Right lobe of liver (tissue), 6 donors: ENCODE measurements at regions not wholly inside any gene's neighbourhood (a gene's known extent, or its start where the extent isn't known, plus 50 kb on each side); places are given as distances from the start of the nearest gene placed in this dataset.

Experiments used
- ATAC-seq, 4 donors: fragments of 200-7000 bp; cut with Tn5 transposase; one replicate each; pipeline ENCODE4 v1.9.1; 2020; ENCODE audit warnings: mild to moderate bottlenecking in 4 of 4, moderate library complexity in 4 of 4
- DNase-seq, 3 donors: peaks; one replicate each; pipeline ENCODE4 v3.0.0-alpha.2; 2020
- H3K27ac ChIP-seq, 3 donors: fragments of 200-600 bp; one replicate each; pipeline ENCODE4 v1.8.0; 2022
- H3K27me3 ChIP-seq, 2 donors: fragments of 200-600 bp; one replicate each; pipeline ENCODE4 v1.8.0; 2022
- H3K36me3 ChIP-seq, 4 donors: fragments of 200-600 bp; sonication (generic) in 1 of 4; one replicate each; pipeline versions ENCODE4 v1.5.1 to v1.8.0; 2017 to 2022; ENCODE audit warnings: control low read depth in 1 of 4
- H3K4me1 ChIP-seq, 4 donors: fragments of 200-600 bp; sonication (generic) in 1 of 4; one replicate each; pipeline versions ENCODE4 v1.5.1 to v1.8.0; 2017 to 2022; ENCODE audit warnings: control low read depth in 1 of 4
- H3K4me3 ChIP-seq, 3 donors: fragments of 200-600 bp; one replicate each; pipeline ENCODE4 v1.8.0; 2022
- H3K9me3 ChIP-seq, 4 donors: fragments of 200-600 bp; sonication (generic) in 1 of 4; one replicate each; pipeline versions ENCODE4 v1.5.1 to v1.8.0; 2017 to 2022; ENCODE audit warnings: control low read depth in 1 of 4
- CTCF ChIP-seq, 4 donors: fragments of 200-600 bp in 3 of 4; fragments of 450-650 bp in 1 of 4; IDR thresholded peaks; one replicate each; pipeline versions ENCODE4 v1.5.1 to v1.8.0; 2016 to 2022; ENCODE audit warnings: antibody characterized with exemption in 4 of 4, mild to moderate bottlenecking in 2 of 4
- POLR2A ChIP-seq: fragments of 450-650 bp; IDR thresholded peaks from one replicate; pipeline ENCODE4 v1.6.1; 2017; ENCODE audit warnings: antibody characterized with exemption, mild to moderate bottlenecking
- WGBS: methylation state at CpG from one replicate; pipeline ENCODE4 v1.1.6; 2018; ENCODE audit warnings: low coverage, low lambda C conversion rate; ENCODE audit not compliant: insufficient coverage; ENCODE audit errors: missing lambda C conversion rate; 5-methylcytosine and 5-hydroxymethylcytosine counted together
- intact Hi-C, 2 donors: fragments of 100-400 bp; cut with DNase I; formaldehyde crosslinking; loops; one replicate each; pipeline versions ENCODE4 v1.11.2 to v1.14.1; 2022
- donor health status: DM: no; HTN: yes; CAD: no.
- donor health status: DM: no; HTN: no; CAD: no.
- donor health status: DM: no; HTN: no; CAD: no.
- donor health status: DM: no; HTN: yes; CAD: no.
- donor health status: DM: no; HTN: yes; CAD: no.

- H3K27me3 ChIP-seq, result no peaks in the 10 kb centered on the region
- TF ChIP-seq CTCF (IDR thresholded peaks at IDR 0.05) (no peak), POLR2A (no peak)
- H3K4me3 ChIP-seq, result no peak overlapping the region
- ATAC-seq (no peak), DNase-seq (no peak)
- no peaks in the 10 kb centered on the region for H3K4me1 ChIP-seq
- intact Hi-C loops, result no loop called here
- 47% methylated on average over 3 of the region's 3 CpGs for WGBS
- H3K9me3 ChIP-seq, result no peaks in the 10 kb centered on the region
- no peak overlapping the region for H3K27ac ChIP-seq
- H3K36me3 ChIP-seq, result no peaks in the 10 kb centered on the region
These were observed 420.6 kb downstream of the LRFN5 start for GRCh38 chr14:42027271-42027670.

GRCh38 chr14:42023452-42023851, 416.8 kb downstream of the LRFN5 start:
- intact Hi-C loops, result no loop called here
- no peak overlapping the region for H3K27ac ChIP-seq
- DNase-seq (no peak), ATAC-seq (no peak)
- no peaks in the 10 kb centered on the region for H3K4me1 ChIP-seq
- no peak overlapping the region for H3K4me3 ChIP-seq
- H3K36me3 ChIP-seq, result no peaks in the 10 kb centered on the region
- no peaks in the 10 kb centered on the region for H3K9me3 ChIP-seq
- TF ChIP-seq CTCF (IDR thresholded peaks at IDR 0.05), result no peak
- TF ChIP-seq POLR2A, result no peak
- WGBS, result 62% methylated on average over 2 of the region's 2 CpGs
- H3K27me3 ChIP-seq, result no peaks in the 10 kb centered on the region

GRCh38 chr14:42014301-42014700, 407.6 kb downstream of the LRFN5 start:
- Histone ChIP-seq H3K27me3 (no peaks in the 10 kb centered on the region), H3K36me3 (no peaks in the 10 kb centered on the region), H3K27ac (no peak overlapping the region), H3K4me3 (no peak overlapping the region), H3K4me1 (no peaks in the 10 kb centered on the region), H3K9me3 (no peaks in the 10 kb centered on the region)
- 32% methylated on average over 3 of the region's 3 CpGs for WGBS
- TF ChIP-seq POLR2A (no peak), CTCF (IDR thresholded peaks at IDR 0.05) (no peak)
- no peak for ATAC-seq
- DNase-seq, result no peak
- intact Hi-C loops, result no loop called here

GRCh38 chr14:42013559-42013958, 406.9 kb downstream of the LRFN5 start:
- WGBS, result 42% methylated on average over 2 of the region's 2 CpGs
- TF ChIP-seq POLR2A, result no peak
- no peak for TF ChIP-seq CTCF (IDR thresholded peaks at IDR 0.05)
- Histone ChIP-seq H3K36me3 (no peaks in the 10 kb centered on the region), H3K9me3 (no peaks in the 10 kb centered on the region), H3K27ac (no peak overlapping the region), H3K27me3 (no peaks in the 10 kb centered on the region), H3K4me3 (no peak overlapping the region), H3K4me1 (no peaks in the 10 kb centered on the region)
- no peak for ATAC-seq
- intact Hi-C loops, result no loop called here
- no peak for DNase-seq

GRCh38 chr14:42013153-42013552, 406.5 kb downstream of the LRFN5 start:
- no peak for ATAC-seq
- no peak overlapping the region for H3K27ac ChIP-seq
- intact Hi-C loops, result no loop called here

More at GRCh38 chr14:42013153-42013552, 406.5 kb downstream of the LRFN5 start:
- Histone ChIP-seq H3K4me1 (no peaks in the 10 kb centered on the region), H3K27me3 (no peaks in the 10 kb centered on the region), H3K36me3 (no peaks in the 10 kb centered on the region), H3K4me3 (no peak overlapping the region), H3K9me3 (no peaks in the 10 kb centered on the region)
- TF ChIP-seq CTCF (IDR thresholded peaks at IDR 0.05) (no peak), POLR2A (no peak)
- no peak for DNase-seq
